ENCODE measurements at regions not wholly inside any gene's neighbourhood (a gene's known extent, or its start where the extent isn't known, plus 50 kb on each side); places are given as distances from the start of the nearest gene placed in this dataset.

GRCh38 chr14:28652782-28653181 lies 113.8 kb upstream of the FOXG1 start:
- Histone ChIP-seq H3K4me3 (ENCODE audit: low read depth, low read length) (no peak overlapping the region), H3K4me1 (no peaks in the 10 kb centered on the region), H3K36me3 (ENCODE audit: control insufficient read depth, insufficient read depth, low read length) (no peaks in the 10 kb centered on the region), H3K9me3 (ENCODE audit: control insufficient read depth, low read length) (no peaks in the 10 kb centered on the region), H3K9ac (no peak overlapping the region), H2AFZ (no peak overlapping the region), H3K4me2 (ENCODE audit: low read length) (no peak overlapping the region), H3K79me2 (no peaks in the 10 kb centered on the region), H3K27me3 (ENCODE audit: control insufficient read depth, insufficient read depth, low read length) (no peaks in the 10 kb centered on the region), H3K27ac (no peak overlapping the region)
- TF ChIP-seq CTCF (IDR thresholded peaks at IDR 0.05): no peak

DNA sequence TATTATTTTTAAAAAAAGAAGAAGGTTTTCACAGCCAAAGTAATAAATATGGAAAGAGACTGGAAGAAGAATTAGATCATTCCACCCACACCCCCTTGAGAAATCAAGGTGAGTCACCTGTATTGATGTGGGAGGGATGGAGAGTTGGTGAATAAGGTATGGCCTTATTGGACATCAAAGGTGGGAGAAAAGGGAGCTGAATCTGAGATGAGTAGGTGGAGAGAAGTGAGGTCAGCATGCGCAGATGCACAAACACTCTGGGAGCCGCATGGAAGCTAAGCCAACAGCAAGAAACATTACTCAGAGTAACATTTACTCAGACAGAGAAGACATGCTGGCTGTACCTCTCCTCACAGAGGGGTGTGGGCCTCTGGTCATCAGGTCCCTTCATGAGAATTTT lies 113.1 kb upstream of the FOXG1 start:
- H3K27me3 ChIP-seq (ENCODE audit: control insufficient read depth, insufficient read depth, low read length): no peaks in the 10 kb centered on the region
- H3K4me2 ChIP-seq (ENCODE audit: low read length): no peak overlapping the region
- no peaks in the 10 kb centered on the region for H3K9me3 ChIP-seq (ENCODE audit: control insufficient read depth, low read length)
- no peak for TF ChIP-seq CTCF (IDR thresholded peaks at IDR 0.05)
- H2AFZ ChIP-seq: no peak overlapping the region
- no peak overlapping the region for H3K27ac ChIP-seq
- H3K36me3 ChIP-seq (ENCODE audit: control insufficient read depth, insufficient read depth, low read length): no peaks in the 10 kb centered on the region
- H3K4me1 ChIP-seq: no peaks in the 10 kb centered on the region
- H3K4me3 ChIP-seq (ENCODE audit: low read depth, low read length): no peak overlapping the region
- no peaks in the 10 kb centered on the region for H3K79me2 ChIP-seq
- H3K9ac ChIP-seq: no peak overlapping the region

- TF ChIP-seq CTCF (IDR thresholded peaks at IDR 0.05): no peak
Observed at GRCh38 chr14:28656704-28657255, 109.8 kb upstream of the FOXG1 start.

GRCh38 chr14:28661171-28661772 lies 105.3 kb upstream of the FOXG1 start:
- Histone ChIP-seq H3K9ac (no peak overlapping the region), H3K36me3 (ENCODE audit: control insufficient read depth, insufficient read depth, low read length) (no peaks in the 10 kb centered on the region), H3K4me3 (ENCODE audit: low read depth, low read length) (no peak overlapping the region), H3K4me1 (no peaks in the 10 kb centered on the region), H3K79me2 (no peaks in the 10 kb centered on the region), H2AFZ (no peak overlapping the region), H3K27me3 (ENCODE audit: control insufficient read depth, insufficient read depth, low read length) (no peaks in the 10 kb centered on the region), H3K4me2 (ENCODE audit: low read length) (no peak overlapping the region), H3K9me3 (ENCODE audit: control insufficient read depth, low read length) (no peaks in the 10 kb centered on the region), H3K27ac (no peak overlapping the region)
- TF ChIP-seq CTCF (IDR thresholded peaks at IDR 0.05): no peak

More at GRCh38 chr14:28656704-28657255, 109.8 kb upstream of the FOXG1 start:
- H3K27ac ChIP-seq: no peak overlapping the region
- no peak overlapping the region for H2AFZ ChIP-seq
- H3K36me3 ChIP-seq (ENCODE audit: control insufficient read depth, insufficient read depth, low read length): no peaks in the 10 kb centered on the region
- H3K27me3 ChIP-seq (ENCODE audit: control insufficient read depth, insufficient read depth, low read length): no peaks in the 10 kb centered on the region
- H3K4me2 ChIP-seq (ENCODE audit: low read length): no peak overlapping the region
- no peaks in the 10 kb centered on the region for H3K79me2 ChIP-seq
- no peaks in the 10 kb centered on the region for H3K4me1 ChIP-seq
- H3K9ac ChIP-seq: no peak overlapping the region
- no peak overlapping the region for H3K4me3 ChIP-seq (ENCODE audit: low read depth, low read length)
- no peaks in the 10 kb centered on the region for H3K9me3 ChIP-seq (ENCODE audit: control insufficient read depth, low read length)

DNA sequence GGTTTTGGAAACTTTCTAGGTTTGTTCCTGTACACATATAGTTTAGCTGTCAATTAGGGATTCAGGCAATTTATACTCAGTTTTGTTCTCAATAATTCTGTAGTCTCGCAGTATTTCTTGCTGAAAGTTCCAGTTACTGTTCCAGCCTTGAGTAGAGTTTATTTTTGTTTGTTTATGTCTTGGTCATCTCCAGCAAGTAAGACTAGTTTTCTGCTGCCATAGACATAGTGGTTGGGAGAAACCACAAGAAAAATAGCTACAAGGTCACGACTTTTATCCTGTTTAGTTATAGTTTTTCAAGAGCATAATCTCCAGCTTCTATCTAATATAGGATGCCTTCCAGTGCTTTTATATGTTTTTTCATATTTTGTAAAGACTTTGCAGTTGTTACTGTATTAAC lies 99.6 kb upstream of the FOXG1 start:
- H3K4me2 ChIP-seq (ENCODE audit: low read length): no peak overlapping the region
- no peak overlapping the region for H3K4me3 ChIP-seq (ENCODE audit: low read depth, low read length)
- H3K4me1 ChIP-seq: no peaks in the 10 kb centered on the region
- no peak for TF ChIP-seq CTCF (IDR thresholded peaks at IDR 0.05)
- no peaks in the 10 kb centered on the region for H3K79me2 ChIP-seq
- H3K27ac ChIP-seq: no peak overlapping the region
- no peaks in the 10 kb centered on the region for H3K36me3 ChIP-seq (ENCODE audit: control insufficient read depth, insufficient read depth, low read length)
- peaks cover 4% of the 10 kb centered on the region for H3K9me3 ChIP-seq (ENCODE audit: control insufficient read depth, low read length)
- no peak overlapping the region for H2AFZ ChIP-seq
- no peaks in the 10 kb centered on the region for H3K27me3 ChIP-seq (ENCODE audit: control insufficient read depth, insufficient read depth, low read length)
- no peak overlapping the region for H3K9ac ChIP-seq

Data from parathyroid adenoma (tissue), 2 donors.